Fibroblast of villous mesenchyme (primary cell): ENCODE measurements at regions not wholly inside any gene's neighbourhood (a gene's known extent, or its start where the extent isn't known, plus 50 kb on each side); places are given as distances from the start of the nearest gene placed in this dataset.

ENCODE experiments used
- DNase-seq: peaks from one replicate; pipeline ENCODE4 v3.0.0-alpha.2; 2010; ENCODE audit warnings: low read depth
- H3K4me3 ChIP-seq: 2 replicates; pipeline ENCODE4 v1.5.1; 2011; ENCODE audit warnings: low read depth, mild to moderate bottlenecking, low read length
- TF ChIP-seq, protein P1 (sequence below): IDR thresholded peaks from 2 replicates; pipeline ENCODE4 v1.5.1; 2012; ENCODE audit warnings: low read depth, mild to moderate bottlenecking, low read length; ENCODE audit not compliant: insufficient read depth

DNA sequence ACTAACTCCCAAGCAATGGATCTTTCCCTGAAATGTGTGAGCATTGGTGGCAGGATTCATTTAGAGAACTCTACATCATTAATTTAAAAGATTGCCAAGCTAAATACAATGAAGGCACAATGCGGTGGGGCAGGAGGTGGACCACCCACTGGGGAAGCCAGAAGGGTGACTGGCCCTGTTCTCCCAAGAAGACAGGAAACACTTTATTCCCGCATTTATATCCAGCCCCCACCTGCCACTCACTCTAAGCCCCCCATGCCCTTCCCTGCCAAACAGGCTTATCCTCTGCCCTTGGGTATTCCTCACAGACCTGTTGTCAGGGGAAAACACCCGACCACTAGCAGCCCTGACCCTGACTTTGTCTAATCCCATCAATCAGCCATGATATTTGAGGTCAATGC, 189.1 kb upstream of the UBL3 start:
- H3K4me3 ChIP-seq = no peak overlapping the region
- no peak for DNase-seq
- TF ChIP-seq, protein P1, sequence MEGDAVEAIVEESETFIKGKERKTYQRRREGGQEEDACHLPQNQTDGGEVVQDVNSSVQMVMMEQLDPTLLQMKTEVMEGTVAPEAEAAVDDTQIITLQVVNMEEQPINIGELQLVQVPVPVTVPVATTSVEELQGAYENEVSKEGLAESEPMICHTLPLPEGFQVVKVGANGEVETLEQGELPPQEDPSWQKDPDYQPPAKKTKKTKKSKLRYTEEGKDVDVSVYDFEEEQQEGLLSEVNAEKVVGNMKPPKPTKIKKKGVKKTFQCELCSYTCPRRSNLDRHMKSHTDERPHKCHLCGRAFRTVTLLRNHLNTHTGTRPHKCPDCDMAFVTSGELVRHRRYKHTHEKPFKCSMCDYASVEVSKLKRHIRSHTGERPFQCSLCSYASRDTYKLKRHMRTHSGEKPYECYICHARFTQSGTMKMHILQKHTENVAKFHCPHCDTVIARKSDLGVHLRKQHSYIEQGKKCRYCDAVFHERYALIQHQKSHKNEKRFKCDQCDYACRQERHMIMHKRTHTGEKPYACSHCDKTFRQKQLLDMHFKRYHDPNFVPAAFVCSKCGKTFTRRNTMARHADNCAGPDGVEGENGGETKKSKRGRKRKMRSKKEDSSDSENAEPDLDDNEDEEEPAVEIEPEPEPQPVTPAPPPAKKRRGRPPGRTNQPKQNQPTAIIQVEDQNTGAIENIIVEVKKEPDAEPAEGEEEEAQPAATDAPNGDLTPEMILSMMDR = no peak

DNA sequence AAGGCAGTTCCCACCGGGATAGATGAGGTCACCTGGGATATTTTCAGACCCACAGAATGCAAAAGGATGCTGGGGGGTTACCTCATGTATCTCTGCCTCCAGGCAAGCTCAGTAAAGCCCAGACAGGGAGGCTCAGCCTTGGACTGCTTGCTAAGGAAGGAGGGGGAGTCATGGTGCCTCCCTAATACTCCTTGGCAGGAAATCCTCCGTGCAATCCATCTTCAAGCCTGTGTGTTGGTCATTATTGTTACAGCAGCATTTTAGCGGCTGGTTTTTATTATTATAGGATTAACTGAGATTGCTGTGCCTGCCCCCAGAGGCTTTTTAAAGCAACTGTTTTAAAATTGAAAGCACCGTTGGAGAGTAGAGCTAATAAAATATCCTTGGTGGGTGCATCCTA, 188.5 kb upstream of the UBL3 start:
- TF ChIP-seq, protein P1 = peak; percentile 11
- peak; percentile 34 for DNase-seq
- no peak overlapping the region for H3K4me3 ChIP-seq

DNA sequence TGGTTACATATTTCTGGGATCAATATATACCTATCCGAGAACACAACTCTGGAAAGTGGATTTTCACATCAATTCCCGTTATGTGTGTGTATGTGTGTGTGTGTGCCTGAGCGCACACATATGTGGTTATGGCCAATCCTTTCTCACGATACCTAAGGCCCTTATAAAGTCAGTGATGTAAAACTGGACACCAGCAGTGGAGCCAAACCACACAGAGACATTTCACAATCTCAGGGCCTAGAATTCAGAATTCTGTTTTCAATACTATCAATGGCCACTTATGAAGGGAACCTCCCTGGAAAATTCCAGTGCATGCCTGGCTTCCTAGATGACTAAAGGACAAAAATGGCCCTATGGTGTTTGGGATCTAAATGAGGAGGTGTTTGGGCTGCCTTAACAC, 187.3 kb upstream of the UBL3 start:
- H3K4me3 ChIP-seq = no peak overlapping the region
- DNase-seq = peak; percentile 58
- TF ChIP-seq, protein P1 = no peak

DNA sequence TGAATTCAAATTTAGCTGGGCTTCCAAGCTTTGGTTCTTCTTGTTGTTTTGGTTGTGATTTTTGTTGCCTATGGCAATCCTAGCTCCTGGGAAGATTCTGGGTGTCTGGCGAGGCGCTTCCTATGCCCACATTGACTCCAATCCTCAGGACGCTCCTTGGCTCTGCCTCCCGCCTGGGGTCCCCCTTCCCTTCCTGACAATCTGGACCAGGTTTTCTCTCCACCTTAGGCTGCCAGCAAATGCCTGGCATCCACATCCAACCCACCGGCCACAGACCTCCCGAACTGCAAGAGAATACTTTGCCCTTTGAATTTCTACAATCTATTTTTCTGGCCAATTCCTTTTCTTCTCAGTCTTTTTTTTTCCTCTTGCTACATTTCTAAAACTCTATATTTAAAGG, 186.9 kb upstream of the UBL3 start:
- no peak overlapping the region for H3K4me3 ChIP-seq
- no peak for DNase-seq
- TF ChIP-seq, protein P1 = no peak

DNA sequence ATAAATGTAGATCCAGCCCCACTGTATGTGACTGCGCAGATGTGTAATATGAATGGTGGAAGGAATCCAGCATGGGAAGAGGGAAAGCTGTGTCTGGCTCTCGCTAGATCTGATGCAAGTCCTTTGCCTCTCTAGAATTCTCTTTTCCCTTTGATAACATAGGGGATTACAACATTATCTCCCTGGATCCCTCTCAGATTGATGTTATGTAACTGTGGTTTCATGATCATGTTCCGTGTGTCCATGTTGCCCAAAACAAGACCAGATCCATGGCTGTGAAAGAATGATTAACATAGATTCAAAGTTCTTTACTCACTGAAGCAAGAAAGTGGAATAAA, 184.0 kb upstream of the UBL3 start:
- TF ChIP-seq, protein P1 = no peak
- DNase-seq = peak; percentile 29
- H3K4me3 ChIP-seq = no peak overlapping the region

DNA sequence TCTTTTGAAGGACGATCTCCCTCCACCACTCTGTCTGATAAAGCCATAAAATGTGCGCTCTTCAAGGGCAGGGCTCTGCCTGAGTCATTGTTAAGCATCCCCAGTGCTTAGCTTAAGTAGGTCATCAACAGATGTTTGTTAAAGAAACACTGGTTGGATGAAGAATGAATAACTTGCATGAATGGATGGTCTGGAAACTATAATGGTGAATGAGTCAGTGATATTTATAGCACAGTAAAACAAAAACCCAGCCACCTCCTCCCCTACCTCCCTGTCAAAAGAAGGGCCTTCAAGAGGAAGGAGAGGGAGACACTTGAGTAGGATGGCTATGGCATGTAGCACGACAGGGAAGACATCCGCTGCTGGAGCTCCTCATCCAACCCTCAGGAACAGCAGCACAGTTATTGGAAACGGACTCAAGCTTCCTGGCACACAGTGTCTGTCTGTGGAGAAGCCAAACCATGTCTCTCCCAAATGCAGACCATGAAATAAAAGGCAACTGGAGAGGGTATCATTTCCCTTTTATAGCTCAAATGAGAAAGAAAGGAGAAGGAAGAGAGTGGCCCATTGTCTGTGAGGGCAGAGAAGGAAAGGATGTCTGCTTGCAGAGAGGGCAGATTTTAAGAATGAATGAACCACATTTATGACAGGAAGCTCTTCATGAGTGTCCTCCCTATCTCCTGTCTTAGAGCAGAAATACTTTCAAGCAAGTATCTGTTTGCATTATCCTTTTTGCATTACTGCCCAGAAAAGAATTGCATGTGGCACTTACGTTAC, 183.5 kb upstream of the UBL3 start:
- no peak overlapping the region for H3K4me3 ChIP-seq
- TF ChIP-seq, protein P1 = no peak
- peak; percentile 87 for DNase-seq

DNA sequence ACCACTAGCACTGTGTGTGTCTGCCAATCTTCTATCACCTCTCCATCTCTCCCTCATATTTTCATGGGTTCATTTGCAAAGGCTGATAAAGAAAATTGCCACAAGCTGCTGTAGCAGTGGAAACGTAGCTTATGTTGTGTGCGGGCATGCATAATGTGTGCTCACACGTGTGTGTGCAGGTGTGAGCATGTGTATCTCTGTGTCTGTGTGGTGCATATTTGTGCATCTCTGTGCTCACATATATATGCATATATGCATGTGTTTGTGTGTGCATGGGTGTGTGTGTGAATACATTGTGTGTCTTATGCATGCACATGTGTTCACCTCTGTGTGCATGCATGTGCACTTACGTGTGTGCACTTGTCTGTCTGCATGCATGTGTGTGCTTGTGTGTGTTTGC, 181.8 kb upstream of the UBL3 start:
- TF ChIP-seq, protein P1 = no peak
- no peak for DNase-seq
- H3K4me3 ChIP-seq = no peak overlapping the region
